ENCODE measurements at regions not wholly inside any gene's neighbourhood (a gene's known extent, or its start where the extent isn't known, plus 50 kb on each side); places are given as distances from the start of the nearest gene placed in this dataset.

DNA sequence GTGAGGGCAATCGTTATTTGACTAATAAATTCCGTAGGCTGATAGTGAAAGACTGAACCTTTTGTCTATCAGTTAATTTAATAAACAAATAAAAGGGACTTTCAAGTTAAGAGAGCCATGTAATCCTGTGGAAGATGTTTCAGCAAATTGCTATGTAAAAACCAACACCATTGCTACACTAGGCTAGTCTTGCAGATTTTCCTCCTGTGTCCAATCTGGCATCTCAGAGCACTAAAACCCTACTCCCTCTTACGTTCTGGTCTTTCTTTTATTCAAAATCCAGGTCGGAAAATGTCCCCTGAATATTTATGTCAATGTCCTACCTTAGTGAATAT is 478.8 kb upstream of the TNC start:
- no peaks in the 10 kb centered on the region for H3K36me3 Mint-ChIP-seq
- no peak overlapping the region for H3K27ac Mint-ChIP-seq
- ATAC-seq (no peak), DNase-seq (ENCODE audit: low spot score) (no peak)
- ChIA-PET POLR2A (no interaction called here), CTCF (interaction anchor here (0.7 kb wide), 1 partner anchor 104 kb away, joined by 3 read pairs; no protein-coding TSS in a partner anchor)
- H3K27me3 Mint-ChIP-seq (ENCODE audit: low read depth) = no peaks in the 10 kb centered on the region; the same call in 1 of the 2 replicates
- TF ChIP-seq, protein P1, sequence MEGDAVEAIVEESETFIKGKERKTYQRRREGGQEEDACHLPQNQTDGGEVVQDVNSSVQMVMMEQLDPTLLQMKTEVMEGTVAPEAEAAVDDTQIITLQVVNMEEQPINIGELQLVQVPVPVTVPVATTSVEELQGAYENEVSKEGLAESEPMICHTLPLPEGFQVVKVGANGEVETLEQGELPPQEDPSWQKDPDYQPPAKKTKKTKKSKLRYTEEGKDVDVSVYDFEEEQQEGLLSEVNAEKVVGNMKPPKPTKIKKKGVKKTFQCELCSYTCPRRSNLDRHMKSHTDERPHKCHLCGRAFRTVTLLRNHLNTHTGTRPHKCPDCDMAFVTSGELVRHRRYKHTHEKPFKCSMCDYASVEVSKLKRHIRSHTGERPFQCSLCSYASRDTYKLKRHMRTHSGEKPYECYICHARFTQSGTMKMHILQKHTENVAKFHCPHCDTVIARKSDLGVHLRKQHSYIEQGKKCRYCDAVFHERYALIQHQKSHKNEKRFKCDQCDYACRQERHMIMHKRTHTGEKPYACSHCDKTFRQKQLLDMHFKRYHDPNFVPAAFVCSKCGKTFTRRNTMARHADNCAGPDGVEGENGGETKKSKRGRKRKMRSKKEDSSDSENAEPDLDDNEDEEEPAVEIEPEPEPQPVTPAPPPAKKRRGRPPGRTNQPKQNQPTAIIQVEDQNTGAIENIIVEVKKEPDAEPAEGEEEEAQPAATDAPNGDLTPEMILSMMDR (IDR thresholded peaks at IDR 0.05) = no peak
- no peak for TF ChIP-seq CREB1 (CRISPR knock-in tag; IDR thresholded peaks at IDR 0.05)
- TF ChIP-seq MYBL2 (CRISPR knock-in tag; IDR thresholded peaks at IDR 0.05) = no peak
- no peak for TF ChIP-seq CREM (CRISPR knock-in tag; IDR thresholded peaks at IDR 0.05)
- TF ChIP-seq NFATC4 (CRISPR knock-in tag; IDR thresholded peaks at IDR 0.05) = no peak
- TF ChIP-seq NR2C2 (CRISPR knock-in tag; IDR thresholded peaks at IDR 0.05) = no peak
- TF ChIP-seq, protein P2, sequence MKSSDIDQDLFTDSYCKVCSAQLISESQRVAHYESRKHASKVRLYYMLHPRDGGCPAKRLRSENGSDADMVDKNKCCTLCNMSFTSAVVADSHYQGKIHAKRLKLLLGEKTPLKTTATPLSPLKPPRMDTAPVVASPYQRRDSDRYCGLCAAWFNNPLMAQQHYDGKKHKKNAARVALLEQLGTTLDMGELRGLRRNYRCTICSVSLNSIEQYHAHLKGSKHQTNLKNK (CRISPR knock-in tag; IDR thresholded peaks at IDR 0.05) = no peak
- TF ChIP-seq, protein P3, sequence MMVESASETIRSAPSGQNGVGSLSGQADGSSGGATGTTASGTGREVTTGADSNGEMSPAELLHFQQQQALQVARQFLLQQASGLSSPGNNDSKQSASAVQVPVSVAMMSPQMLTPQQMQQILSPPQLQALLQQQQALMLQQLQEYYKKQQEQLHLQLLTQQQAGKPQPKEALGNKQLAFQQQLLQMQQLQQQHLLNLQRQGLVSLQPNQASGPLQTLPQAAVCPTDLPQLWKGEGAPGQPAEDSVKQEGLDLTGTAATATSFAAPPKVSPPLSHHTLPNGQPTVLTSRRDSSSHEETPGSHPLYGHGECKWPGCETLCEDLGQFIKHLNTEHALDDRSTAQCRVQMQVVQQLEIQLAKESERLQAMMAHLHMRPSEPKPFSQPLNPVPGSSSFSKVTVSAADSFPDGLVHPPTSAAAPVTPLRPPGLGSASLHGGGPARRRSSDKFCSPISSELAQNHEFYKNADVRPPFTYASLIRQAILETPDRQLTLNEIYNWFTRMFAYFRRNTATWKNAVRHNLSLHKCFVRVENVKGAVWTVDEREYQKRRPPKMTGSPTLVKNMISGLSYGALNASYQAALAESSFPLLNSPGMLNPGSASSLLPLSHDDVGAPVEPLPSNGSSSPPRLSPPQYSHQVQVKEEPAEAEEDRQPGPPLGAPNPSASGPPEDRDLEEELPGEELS (CRISPR knock-in tag; IDR thresholded peaks at IDR 0.05) = no peak
- no peak for TF ChIP-seq SMAD4 (CRISPR knock-in tag; IDR thresholded peaks at IDR 0.05)
- TF ChIP-seq, protein P4, sequence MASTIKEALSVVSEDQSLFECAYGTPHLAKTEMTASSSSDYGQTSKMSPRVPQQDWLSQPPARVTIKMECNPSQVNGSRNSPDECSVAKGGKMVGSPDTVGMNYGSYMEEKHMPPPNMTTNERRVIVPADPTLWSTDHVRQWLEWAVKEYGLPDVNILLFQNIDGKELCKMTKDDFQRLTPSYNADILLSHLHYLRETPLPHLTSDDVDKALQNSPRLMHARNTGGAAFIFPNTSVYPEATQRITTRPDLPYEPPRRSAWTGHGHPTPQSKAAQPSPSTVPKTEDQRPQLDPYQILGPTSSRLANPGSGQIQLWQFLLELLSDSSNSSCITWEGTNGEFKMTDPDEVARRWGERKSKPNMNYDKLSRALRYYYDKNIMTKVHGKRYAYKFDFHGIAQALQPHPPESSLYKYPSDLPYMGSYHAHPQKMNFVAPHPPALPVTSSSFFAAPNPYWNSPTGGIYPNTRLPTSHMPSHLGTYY (CRISPR knock-in tag; IDR thresholded peaks at IDR 0.05) = no peak
- TF ChIP-seq RORB (CRISPR knock-in tag; IDR thresholded peaks at IDR 0.05) = no peak
- no peak for TF ChIP-seq TP53 (CRISPR knock-in tag; IDR thresholded peaks at IDR 0.05)
- TF ChIP-seq, protein P5, sequence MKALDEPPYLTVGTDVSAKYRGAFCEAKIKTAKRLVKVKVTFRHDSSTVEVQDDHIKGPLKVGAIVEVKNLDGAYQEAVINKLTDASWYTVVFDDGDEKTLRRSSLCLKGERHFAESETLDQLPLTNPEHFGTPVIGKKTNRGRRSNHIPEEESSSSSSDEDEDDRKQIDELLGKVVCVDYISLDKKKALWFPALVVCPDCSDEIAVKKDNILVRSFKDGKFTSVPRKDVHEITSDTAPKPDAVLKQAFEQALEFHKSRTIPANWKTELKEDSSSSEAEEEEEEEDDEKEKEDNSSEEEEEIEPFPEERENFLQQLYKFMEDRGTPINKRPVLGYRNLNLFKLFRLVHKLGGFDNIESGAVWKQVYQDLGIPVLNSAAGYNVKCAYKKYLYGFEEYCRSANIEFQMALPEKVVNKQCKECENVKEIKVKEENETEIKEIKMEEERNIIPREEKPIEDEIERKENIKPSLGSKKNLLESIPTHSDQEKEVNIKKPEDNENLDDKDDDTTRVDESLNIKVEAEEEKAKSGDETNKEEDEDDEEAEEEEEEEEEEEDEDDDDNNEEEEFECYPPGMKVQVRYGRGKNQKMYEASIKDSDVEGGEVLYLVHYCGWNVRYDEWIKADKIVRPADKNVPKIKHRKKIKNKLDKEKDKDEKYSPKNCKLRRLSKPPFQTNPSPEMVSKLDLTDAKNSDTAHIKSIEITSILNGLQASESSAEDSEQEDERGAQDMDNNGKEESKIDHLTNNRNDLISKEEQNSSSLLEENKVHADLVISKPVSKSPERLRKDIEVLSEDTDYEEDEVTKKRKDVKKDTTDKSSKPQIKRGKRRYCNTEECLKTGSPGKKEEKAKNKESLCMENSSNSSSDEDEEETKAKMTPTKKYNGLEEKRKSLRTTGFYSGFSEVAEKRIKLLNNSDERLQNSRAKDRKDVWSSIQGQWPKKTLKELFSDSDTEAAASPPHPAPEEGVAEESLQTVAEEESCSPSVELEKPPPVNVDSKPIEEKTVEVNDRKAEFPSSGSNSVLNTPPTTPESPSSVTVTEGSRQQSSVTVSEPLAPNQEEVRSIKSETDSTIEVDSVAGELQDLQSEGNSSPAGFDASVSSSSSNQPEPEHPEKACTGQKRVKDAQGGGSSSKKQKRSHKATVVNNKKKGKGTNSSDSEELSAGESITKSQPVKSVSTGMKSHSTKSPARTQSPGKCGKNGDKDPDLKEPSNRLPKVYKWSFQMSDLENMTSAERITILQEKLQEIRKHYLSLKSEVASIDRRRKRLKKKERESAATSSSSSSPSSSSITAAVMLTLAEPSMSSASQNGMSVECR (CRISPR knock-in tag; IDR thresholded peaks at IDR 0.05; ENCODE audit: borderline replicate concordance) = no peak
- TF ChIP-seq ELF4 (CRISPR knock-in tag; IDR thresholded peaks at IDR 0.05; ENCODE audit: low read depth) = no peak
- no peaks in the 10 kb centered on the region for H3K9me3 Mint-ChIP-seq
- H3K4me1 Mint-ChIP-seq = peaks cover 28% of the 10 kb centered on the region
- H3K4me3 Mint-ChIP-seq = no peak overlapping the region

DNA sequence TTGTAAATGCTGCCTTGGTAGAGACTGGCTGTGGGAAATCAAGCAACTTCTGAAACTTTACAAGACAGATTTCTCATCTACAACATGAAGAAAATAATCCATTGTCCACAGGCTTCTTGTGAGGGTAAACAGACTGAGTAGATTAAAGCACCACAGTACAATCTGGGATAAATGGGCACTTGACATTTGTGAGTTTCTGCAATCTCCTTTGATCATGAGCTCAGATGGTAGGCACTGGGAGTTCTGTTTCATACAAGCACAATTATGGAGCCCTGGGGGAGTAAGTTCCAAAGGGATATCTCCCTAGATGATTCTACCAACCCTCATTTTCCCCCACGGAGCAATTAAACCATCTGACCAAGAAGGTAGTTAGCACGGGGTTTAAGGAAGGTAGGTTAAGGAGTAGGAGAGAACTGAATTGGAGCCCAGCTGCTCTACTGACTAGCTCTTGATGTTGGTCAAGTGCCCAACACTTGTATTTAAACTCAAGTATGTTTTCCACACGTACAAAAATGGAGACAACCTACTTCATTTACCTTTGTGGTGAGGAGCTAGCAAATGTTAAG is 479.5 kb upstream of the TNC start:
- Mint-ChIP-seq H3K27me3 (ENCODE audit: low read depth) (no peaks in the 10 kb centered on the region; the same call in 1 of the 2 replicates), H3K36me3 (no peaks in the 10 kb centered on the region), H3K4me1 (peaks cover 24% of the 10 kb centered on the region), H3K27ac (no peak overlapping the region), H3K9me3 (no peaks in the 10 kb centered on the region), H3K4me3 (no peak overlapping the region)
- POLR2A ChIA-PET = no interaction called here
- CTCF ChIA-PET = no interaction called here
- DNase-seq (ENCODE audit: low spot score) (no peak), ATAC-seq (no peak)
- TF ChIP-seq, protein P6, sequence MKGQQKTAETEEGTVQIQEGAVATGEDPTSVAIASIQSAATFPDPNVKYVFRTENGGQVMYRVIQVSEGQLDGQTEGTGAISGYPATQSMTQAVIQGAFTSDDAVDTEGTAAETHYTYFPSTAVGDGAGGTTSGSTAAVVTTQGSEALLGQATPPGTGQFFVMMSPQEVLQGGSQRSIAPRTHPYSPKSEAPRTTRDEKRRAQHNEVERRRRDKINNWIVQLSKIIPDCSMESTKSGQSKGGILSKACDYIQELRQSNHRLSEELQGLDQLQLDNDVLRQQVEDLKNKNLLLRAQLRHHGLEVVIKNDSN (CRISPR knock-in tag; IDR thresholded peaks at IDR 0.05) = no peak
- no peak for TF ChIP-seq RORB (CRISPR knock-in tag; IDR thresholded peaks at IDR 0.05)
- no peak for TF ChIP-seq ELF4 (CRISPR knock-in tag; IDR thresholded peaks at IDR 0.05; ENCODE audit: low read depth)
- no peak for TF ChIP-seq ZNF121 (CRISPR knock-in tag; IDR thresholded peaks at IDR 0.05)
- no peak for TF ChIP-seq ZBTB21 (CRISPR knock-in tag; IDR thresholded peaks at IDR 0.05; ENCODE audit: borderline replicate concordance)
- TF ChIP-seq CBFB (CRISPR knock-in tag; IDR thresholded peaks at IDR 0.05; ENCODE audit: low read depth) = no peak
- TF ChIP-seq, protein P7, sequence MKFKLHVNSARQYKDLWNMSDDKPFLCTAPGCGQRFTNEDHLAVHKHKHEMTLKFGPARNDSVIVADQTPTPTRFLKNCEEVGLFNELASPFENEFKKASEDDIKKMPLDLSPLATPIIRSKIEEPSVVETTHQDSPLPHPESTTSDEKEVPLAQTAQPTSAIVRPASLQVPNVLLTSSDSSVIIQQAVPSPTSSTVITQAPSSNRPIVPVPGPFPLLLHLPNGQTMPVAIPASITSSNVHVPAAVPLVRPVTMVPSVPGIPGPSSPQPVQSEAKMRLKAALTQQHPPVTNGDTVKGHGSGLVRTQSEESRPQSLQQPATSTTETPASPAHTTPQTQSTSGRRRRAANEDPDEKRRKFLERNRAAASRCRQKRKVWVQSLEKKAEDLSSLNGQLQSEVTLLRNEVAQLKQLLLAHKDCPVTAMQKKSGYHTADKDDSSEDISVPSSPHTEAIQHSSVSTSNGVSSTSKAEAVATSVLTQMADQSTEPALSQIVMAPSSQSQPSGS (CRISPR knock-in tag; IDR thresholded peaks at IDR 0.05; ENCODE audit: borderline replicate concordance, low read depth) = no peak
- no peak for TF ChIP-seq IRF2 (CRISPR knock-in tag; IDR thresholded peaks at IDR 0.05; ENCODE audit: borderline replicate concordance, low read depth)
- no peak for TF ChIP-seq ZNF232 (CRISPR knock-in tag; IDR thresholded peaks at IDR 0.05)
- TF ChIP-seq KAT7 (CRISPR knock-in tag; IDR thresholded peaks at IDR 0.05; ENCODE audit: borderline replicate concordance) = no peak
- TF ChIP-seq, protein P8, sequence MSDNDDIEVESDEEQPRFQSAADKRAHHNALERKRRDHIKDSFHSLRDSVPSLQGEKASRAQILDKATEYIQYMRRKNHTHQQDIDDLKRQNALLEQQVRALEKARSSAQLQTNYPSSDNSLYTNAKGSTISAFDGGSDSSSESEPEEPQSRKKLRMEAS (CRISPR knock-in tag; IDR thresholded peaks at IDR 0.05) = no peak
